Heart left ventricle (tissue), 13 donors: ENCODE measurements at regions not wholly inside any gene's neighbourhood (a gene's known extent, or its start where the extent isn't known, plus 50 kb on each side); places are given as distances from the start of the nearest gene placed in this dataset.

Experiments
- CTCF ChIP-seq, 12 donors: fragments of 200-600 bp; sonication (generic) in 4 of 12; IDR thresholded peaks; one replicate each; pipeline versions ENCODE4 v1.5.0 to v1.8.0; 2018 to 2022; ENCODE audit warnings: antibody characterized with exemption in 12 of 12, mild to moderate bottlenecking in 5 of 12
- POLR2A ChIP-seq, 2 donors: fragments of 450-650 bp; IDR thresholded peaks; one replicate each; pipeline ENCODE4 v1.6.1; 2017; ENCODE audit warnings: antibody characterized with exemption in 2 of 2, mild to moderate bottlenecking in 2 of 2, moderate library complexity in 2 of 2
- donor health status: ischemic (EF 13 %, LVEDD 7.1; RV severe dilation, severe dysfunction).
- donor health status: DM: no; HTN: yes; CAD: no.
- donor health status: DM: no; HTN: no; CAD: no.
- donor health status: ischemic (EF 25% LVEDD 6.9; RV normal size, moderate dysfunction).
- donor health status: ischemic (EF 25% LVEDD 5.7; RV mildly dilated, moderate dysfunction).
- donor health status: ischemic (EF 35%, LVEDD 5.7; RV mildly dilated, moderate dysfunction).
- donor health status: nonischemic (EF 11% LVEDD 7.7; RV severe dilation, severe dysfunction).
- donor health status: DM: yes; HTN: yes; CAD: no.
- donor health status: PGD.
- donor health status: ischemic (EF 29% LVEDD 5.4; RV normal size, mild dysfunction).
- donor health status: nonischemic (EF 23%, LVEDD 6.1; RV moderate dilation, normal function).

DNA sequence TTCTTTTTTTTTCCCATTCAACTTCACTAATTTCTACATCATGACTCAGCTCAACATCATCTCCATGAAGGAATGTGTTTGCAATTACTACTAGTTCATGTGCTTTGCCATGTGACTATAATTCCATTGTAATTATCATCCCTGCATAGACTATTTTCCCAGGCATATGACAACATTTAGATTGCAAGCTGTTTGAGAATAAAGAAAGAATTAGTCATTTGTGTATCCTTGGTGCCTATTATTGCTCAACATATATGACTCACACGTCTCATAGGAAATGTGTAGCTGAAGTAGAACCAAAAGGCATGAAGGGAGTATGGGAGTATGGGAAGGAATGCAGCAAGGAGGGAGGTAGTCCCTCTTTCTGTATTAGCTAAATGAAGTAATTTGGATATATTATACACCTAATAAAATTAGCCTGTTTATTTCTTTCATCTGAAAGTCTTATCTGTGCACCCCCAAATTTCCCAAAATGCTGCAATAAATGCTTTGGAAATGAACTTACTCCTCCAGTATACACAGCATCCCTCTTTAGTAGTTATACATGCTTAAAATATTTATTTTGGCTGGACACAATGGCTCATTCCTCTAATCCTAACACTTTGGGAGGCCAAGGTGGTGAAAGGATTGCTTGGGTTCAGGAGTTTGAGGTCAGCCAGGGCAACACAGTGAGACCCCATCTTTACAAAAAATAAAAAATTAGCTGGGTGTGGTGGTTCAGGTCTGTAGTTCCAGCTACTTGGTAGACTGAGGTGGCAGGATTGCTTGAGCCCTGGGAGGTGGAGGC is 316.9 kb upstream of the ADGRL4 start:
- TF ChIP-seq POLR2A (IDR thresholded peaks at IDR 0.05) (no peak), CTCF (IDR thresholded peaks at IDR 0.05) (no peak)
